GM19438 (cell line): ENCODE measurements at regions not wholly inside any gene's neighbourhood (a gene's known extent, or its start where the extent isn't known, plus 50 kb on each side); places are given as distances from the start of the nearest gene placed in this dataset.

Experiments used
- ATAC-seq: cut with Tn5 transposase; IDR thresholded peaks from one replicate; pipeline ENCODE4 v1.9.1; 2021; ENCODE audit warnings: low read depth; ENCODE audit not compliant: unreplicated experiment

DNA sequence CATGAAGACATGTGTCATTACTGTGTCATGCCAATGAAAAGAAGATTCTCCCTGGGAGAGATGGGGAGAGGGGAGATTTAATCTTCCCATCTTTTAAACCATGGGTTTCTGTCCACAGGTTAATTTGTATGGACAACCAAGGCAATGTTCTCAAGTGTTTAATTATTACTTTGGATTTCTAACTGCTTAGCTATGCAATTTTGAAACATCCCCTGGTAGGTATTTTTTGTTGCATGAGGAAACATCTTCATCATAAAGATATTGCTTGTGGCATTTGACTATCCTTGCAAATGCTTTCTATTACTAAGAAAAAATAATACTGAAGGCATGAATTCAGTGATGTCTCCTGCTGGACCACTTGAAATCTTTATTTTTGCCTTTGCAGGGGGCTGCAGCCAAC lies 326.6 kb upstream of the TPM1 start:
- ATAC-seq: no peak

DNA sequence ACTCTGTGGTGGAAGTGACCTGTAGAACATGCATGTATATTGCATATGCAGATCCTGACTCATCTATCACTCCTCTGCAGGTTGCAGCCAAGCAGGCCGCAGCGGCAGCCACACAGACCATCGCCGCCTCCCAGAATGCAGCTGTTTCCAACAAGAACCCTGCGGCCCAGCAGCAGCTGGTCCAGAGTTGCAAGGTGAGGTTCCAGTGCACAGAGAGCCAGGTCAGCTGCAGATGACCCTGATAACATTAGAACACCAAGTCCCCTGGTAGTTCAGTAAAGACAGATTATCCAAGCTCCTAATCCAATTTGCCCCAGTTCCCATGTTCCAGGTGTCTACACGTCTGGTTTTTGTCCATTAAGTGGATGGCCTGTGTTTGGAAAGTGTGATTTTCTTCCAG lies 325.1 kb upstream of the TPM1 start:
- no peak for ATAC-seq

DNA sequence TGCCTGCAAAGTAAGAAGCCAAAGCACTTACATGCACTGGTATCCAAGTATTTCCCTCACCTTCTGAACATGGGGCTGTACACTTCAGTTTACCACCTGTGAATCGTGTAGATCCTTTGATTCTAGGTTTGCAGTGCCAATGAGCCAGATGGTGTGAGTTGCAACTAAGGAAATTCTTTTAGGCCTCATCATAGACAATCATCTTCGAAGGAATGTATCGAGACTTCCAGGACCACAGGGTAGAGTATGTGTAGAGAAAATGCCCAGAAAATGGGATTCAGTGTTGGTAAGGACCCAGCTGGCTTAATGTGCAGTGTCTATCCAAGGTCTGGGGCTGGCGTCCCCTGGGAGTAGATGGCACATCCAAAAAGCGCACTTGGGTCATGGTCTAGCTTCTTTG lies 323.2 kb upstream of the TPM1 start:
- ATAC-seq: no peak

DNA sequence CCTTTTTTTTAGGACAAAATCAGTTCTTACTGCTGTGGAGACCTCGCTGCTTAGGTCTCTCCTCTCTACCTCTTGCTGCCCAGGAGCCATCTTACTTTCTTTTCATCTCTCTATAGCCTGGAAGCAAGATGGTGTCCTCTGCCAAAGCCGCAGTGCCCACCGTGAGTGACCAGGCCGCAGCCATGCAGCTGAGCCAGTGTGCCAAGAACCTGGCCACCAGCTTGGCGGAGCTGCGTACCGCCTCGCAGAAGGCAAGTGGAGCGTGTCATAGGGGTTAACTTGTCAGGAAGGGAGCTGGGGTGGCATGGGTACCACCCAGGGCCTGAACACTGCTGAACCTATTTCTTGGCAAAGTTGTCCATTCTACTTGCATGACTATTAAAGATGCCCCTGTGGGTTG lies 320.3 kb upstream of the TPM1 start:
- ATAC-seq: no peak

DNA sequence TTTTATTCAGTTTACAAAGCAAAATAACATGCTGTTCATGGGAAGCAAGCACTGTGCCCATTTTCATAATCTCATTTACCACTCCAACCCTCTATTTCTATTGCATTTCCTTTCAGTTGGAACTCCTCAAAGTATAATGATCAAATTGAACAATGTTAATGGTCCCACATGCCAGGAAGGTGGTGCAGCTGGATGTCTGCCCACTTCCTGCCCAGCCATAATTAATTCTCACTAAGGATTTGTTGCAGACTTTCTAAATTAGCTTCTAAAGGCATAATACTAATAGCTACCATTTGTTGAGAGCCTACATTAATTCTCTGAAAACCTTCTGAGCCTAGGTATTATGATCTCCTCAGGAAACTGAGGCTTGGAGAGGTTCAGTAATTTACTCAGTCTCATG lies 316.1 kb upstream of the TPM1 start:
- no peak for ATAC-seq

DNA sequence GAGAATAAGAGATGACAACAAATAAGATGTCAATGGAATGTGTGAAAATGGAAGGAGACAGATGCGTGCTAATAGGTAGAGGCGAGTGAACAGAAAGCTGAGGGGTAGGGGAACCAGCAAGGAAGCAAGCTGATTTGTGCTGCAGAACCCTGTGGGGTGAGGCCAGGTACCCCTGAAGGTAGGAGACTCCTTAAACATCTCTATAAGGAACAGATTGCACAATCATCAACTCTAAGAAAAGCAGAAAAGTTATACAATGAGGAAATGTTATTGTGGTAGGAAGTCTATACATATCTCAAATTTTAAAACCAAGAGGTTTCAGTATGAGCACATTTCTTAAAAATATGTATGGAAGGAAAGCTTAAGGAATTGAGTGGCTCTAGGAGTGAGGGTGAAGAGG lies 315.0 kb upstream of the TPM1 start:
- ATAC-seq: no peak

DNA sequence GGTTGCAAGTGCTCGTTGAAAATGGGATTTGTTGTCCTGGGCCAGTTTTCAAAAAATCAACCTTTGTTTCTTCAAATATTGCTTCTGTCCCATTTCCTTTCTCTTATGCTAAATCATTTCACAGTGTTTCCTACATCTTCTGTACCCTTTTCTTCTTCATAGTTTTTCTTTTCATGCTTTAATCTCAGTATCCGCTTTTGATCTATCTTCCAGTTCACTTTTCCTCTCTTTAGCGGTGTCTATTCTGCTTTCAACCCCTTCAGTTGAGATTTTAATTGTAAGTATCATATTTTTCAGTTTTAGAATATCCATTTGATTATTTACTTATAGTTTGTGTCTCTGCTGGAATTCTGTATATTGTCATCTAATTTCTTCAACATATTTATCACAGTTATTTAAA lies 311.7 kb upstream of the TPM1 start:
- no peak for ATAC-seq

DNA sequence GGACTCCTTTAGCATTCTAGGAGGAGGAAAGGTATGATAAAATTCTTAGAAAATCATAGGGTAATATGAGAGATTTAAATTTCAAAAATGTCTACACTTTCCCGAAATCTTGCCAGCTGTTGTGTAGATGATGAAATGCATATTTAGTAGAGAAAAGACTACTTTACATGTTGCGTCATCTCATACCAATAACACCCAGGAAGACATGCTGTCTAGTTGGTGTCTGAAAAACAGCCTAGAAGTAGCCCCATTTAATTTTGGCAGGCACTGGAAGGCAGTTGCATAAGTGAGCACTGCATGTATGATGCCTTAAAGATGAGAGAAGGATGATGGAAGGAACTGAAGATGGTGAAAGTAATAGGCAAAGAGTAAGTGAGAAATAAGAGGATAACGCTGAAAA lies 310.5 kb upstream of the TPM1 start:
- no peak for ATAC-seq

DNA sequence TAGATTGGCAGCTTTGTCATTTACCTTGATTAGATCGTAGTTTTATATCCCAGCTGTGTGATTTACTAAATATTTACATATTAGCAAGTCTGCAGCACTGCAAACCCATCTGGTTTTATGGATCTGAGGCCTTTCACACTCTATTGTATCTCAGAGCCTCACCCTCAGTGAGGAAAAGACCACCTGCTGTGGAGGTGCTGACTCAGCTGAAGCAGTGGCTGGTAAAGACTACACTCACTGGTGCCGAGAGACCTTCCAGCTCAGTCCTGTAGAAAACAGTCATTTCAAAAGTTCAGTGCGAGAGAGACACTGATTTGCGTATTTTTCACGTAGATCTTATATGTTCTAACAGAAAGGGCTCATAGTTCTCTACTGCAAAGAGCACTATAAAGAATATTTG lies 307.8 kb upstream of the TPM1 start:
- no peak for ATAC-seq

DNA sequence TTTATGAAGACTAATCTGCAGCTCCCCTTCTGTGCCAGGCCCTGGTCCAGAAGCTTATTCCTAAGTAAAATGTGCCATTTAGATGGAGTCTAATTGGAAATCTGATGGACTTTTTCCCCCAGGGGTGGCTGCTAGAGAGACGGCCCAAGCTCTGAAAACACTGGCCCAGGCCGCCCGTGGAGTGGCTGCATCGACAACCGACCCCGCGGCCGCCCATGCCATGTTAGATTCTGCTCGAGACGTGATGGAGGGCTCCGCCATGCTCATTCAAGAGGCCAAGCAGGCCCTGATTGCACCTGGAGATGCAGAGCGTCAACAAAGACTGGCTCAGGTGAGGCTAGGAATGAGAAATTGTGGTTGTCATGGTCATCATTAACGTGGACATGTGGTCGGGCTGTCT lies 305.8 kb upstream of the TPM1 start:
- ATAC-seq: no peak

DNA sequence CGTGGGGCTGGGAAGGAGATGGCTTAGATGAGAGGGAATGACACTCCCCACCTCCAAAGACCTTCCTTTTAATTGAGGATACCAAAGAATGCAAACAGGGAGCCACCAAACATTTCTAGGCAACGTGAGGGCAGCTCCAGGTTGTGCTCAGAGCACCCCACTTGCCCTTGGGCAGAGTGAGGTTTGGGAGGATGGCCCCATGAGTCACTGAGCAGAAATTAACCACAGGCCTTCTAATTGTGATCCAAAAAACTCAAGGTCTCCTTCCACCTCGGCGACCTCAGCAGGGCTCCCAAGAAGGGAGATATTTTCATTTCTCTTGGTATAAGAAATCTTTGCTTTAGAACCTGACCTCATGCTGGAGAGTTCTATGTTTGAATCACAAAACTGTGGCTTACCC lies 305.0 kb upstream of the TPM1 start:
- no peak for ATAC-seq

DNA sequence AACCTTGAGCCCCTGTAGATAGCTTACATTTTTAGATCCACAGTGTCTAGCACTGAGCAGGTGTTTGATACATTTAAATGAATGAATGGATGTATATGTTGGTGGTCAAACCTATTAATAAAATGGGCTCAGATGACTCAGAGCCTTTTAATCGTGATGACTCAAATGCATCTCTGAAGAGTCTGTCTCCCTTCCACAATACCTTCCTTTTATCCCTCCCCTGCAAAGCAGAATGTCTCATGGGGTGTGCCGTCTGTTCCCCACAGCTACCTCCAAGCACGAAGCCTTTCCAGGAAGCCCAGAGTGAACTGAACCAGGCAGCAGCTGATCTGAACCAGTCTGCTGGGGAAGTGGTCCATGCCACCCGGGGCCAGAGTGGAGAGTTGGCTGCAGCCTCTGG lies 303.5 kb upstream of the TPM1 start:
- no peak for ATAC-seq

DNA sequence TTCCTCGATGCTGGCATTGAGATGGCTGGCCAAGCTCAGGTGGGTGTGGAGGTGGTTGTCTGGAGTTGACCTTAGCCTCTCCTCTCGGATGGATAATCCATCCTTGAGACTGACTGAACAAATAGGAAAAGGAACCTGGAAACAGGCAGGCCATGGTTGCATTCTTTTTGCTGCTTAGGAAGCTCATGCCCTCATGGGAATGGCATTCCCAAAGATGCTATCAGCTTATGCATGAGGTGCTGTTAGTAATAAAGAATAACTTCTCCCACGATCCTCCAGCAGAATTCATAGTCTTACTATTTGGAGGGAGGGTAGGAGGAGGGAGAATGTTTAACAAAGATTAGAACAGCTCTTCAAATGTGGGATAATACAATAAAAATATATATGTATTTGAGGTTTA lies 303.0 kb upstream of the TPM1 start:
- ATAC-seq: no peak

DNA sequence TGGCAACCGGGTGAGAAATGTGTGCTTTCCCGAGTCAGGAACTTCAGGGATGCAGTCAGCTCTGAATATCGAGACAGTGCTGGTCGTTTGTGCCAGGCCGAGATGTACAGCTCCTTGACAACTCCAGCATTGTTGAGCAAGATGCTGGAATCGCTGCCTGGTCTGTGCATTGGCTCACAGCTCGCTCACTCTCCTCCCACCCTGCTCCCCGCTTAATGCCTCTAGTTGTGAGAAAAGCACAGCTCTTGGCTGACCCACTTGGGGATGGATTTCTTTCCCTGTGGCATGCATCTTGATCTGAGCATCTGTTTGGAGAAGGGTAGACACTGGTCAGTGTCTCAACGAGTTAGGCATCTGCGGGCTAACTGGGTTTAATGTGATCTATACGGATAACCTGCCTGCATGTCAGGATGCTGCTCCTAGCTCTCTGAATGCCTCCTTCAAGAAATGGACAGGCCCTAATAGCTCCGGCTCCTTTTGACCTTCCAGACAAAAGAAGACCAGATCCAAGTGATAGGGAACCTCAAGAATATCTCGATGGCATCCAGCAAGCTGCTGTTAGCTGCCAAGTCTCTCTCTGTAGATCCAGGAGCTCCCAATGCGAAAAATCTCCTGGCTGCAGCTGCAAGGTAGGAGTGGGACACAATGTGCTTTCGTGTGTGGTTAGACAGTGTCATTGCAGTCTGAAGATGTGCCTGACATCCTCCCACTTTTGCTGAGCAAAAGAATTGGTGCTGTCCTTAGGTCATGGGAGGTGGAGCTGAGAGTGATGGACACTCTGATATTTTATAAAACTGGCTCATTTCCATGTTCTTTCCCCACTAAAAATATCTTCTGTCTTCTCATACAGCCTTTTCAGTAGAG lies 302.2 kb upstream of the TPM1 start:
- no peak for ATAC-seq

DNA sequence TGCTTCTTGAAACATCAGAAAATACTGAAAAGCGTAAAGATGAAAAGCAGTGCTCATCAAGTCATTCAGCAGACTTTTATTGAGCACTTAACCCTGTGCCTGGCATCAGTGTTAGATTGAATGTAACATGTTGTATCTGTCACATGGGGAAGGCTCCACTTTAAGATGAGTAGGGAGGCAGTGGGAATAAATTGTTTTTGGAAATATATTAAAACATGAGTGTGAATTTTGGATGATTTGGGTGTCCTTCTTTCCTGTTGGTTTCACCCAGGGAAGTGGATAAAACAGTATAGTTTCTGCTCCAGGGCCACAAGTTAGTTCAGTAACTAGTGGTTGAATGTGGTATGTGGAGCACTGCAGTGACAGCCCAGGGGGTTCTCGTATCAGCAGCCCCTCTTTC lies 301.4 kb upstream of the TPM1 start:
- no peak for ATAC-seq

DNA sequence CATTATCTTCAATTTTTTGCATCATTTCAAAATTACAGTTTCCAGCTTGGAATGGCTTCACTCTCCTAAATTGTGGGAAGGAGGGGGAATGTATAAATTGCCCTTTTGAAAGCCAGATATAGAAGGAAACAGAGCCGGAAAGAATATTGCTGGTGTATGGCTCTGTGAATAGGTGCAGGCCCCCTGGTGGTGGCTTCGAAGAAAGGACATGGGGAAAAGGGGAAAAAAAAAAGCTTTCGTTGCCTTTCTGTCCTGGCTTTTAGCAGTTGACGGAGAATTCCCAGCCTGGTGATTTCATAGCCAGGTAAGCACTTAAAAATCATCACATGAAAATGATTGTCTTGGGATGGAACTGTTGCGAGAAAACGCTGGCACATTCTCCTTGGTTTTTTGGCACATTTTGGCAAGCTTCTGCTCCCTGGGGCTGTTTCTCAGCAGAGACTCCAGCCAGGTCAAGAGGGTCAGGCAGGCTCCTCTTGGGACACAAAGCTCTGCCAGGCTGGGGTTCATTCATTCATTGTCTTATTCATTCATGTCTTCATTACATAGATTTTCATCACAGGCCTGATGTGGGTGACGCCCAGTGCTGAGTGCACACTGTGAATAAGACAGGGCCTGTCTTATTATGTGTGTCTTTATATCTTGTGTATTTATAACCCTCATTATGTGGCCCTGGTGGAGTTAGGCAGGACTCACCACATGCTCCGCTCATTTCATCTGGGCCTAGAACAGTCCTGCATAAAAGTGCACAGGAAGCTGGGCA lies 300.0 kb upstream of the TPM1 start:
- ATAC-seq: no peak

DNA sequence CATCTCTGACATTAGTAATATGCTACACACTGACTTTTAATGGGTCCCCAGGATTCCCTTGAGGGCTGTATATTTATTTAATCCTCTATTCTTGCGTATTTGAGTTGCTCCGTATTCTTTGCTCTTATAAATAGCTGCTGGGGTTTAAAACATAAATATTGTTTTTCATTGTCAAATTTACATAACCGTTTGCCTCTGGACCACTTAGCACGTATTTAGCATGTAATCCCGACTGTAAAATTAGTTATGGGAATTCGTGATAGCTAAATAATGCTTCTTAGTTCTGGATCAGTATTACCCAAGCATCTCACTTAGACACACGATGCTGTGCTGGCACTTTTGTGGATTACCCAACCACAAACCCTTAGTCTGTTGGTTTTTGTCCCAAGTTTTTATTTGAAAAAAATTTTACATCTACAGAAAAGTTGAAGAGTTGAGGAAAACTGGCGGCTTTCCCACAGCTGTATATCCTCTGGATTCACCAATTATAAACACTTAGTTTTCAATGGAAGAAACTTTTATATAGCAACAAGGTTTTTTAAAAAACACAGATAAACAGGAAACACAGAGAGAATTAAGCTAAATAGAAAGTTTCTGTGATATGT lies 296.8 kb upstream of the TPM1 start:
- ATAC-seq: no peak

DNA sequence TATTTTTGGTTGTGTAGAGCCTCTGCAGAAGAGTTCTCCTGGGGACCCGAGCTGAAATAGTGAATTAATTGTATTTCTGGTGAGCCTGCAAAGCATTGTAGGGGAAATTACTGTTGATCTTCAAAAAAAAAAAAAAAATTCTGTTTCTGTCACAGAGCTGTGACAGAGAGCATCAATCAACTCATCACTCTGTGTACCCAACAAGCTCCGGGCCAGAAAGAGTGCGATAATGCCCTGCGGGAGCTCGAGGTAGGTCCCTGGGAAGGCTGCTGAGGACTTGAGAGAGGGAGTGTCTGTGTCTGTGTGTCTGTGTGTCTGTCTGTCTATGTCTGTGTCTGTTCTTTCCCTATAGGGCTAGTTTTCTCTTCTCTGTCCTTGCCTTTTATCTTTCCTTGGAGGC lies 294.4 kb upstream of the TPM1 start:
- ATAC-seq: no peak

DNA sequence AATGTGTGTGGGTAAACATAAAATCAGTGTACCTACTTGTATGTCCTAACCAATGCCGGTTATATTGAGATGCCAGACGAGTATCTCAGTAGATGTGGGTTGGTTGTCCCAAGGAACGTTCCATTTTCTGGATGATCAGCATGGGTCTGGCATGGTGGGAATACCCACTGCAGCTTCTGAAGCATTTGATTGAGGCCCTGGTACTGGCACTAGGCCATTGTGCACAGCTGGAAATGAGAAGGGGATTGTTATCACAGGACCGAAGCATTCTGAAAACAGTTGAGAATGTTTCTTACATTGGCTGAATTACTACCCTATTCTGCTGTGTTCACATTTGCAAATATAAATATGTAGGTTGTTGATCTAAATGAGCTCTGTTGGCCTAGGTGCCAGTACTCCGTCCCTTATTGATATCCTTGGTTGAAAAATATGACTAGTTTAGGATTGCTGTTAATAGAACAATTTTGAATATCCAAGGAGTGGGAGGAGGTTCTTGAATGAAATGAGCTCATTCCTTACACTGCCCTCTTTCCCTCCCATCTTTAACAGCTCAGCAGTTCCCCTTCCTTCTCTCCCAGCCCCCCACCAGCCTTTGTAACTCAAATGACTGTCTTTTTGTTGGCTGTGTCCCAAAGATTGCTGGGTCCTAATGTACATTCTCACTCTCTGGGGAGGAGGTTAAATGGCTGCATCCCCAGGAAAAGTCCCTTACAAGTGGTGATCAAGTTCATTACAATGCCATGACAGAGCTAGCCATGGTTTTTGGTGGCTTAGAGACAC lies 293.3 kb upstream of the TPM1 start:
- no peak for ATAC-seq

DNA sequence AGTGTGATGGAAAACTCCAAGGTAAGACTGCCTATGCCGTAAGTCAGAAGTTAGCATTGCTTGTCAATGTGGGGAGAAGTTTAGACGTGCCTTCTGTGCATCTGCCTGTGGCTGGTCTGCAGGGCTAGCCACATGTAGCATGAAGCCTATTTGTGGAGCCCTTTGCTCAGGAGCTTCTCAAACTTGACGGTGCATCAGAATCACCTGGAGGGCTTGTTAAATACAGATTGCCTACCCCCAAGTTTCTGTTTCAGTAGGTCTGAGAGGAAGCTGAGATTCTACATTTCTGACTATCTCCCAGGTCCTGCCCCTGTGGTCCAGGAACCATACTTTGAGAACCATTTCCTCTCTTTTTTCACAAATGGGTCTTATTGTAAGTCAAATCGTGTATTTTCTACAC lies 292.1 kb upstream of the TPM1 start:
- ATAC-seq: no peak
